A204.1 (cell line): ENCODE measurements at regions not wholly inside any gene's neighbourhood (a gene's known extent, or its start where the extent isn't known, plus 50 kb on each side); places are given as distances from the start of the nearest gene placed in this dataset.

Source experiments
- FAIRE-seq: peaks from 2 replicates; lab custom pipeline; 2012; peaks lifted over from hg19 to GRCh38; lab: Jason Lieb, UNC

- FAIRE-seq, result no peak
Observed at GRCh38 chr6:150712505-150713252, 113.0 kb downstream of the PLEKHG1 start.

DNA sequence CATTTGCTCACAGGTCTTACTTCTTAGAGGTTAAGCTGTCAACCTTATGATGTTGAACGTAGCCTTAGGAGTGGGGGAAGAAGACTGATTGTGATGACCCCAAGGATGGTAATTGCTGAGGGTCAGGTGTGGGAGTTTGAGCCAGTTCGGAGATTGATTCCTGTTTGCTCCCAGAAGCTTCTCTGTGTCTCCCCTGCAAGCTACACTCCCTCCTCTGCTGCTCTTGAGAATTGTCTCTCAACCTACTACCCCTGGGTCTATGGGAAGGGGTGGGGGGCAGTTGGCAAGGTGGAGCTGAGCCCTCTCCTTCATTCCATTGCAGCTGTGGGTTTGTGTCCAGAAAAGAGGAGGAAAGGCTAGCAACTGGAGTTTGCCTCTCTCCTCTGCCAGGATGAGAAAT is 113.8 kb downstream of the PLEKHG1 start:
- no peak for FAIRE-seq

DNA sequence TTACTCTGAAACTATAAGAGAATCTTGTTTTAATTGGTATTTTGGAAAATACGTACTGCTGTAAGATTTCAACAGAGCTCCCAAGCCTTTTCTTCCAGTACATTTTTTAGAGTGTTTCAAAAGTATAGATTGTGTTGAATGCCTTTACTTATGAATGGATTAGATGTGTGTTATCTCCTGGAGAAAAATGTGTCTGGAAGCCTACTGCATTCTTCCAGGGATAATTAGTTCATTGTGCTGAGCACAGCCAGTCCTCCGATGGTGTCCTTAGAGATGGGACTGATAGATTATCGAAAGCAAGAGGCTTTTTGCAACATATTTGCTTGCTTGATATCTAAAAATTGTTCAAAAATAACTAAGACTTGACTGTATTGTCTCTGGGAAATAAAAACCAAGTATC is 114.2 kb downstream of the PLEKHG1 start:
- no peak for FAIRE-seq

DNA sequence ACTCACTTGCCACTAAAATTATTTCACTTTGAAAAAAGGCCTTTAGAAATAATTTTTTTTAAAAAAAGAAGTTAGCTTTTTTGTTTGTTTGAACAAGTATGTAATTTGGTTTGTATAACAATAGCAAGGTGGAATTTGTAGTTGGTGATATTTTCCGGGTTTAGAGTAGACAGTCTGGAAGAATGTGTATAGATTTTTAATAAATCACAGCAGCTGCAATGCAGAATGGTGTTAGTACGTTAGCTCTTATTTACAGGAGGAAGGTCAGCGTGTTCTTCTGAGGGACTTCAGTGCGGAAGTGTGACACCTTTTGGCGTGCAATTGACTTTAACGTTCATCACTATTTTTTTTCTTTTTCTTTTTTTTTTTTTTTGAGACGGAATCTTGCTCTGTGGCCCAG is 115.4 kb downstream of the PLEKHG1 start:
- FAIRE-seq, result no peak

DNA sequence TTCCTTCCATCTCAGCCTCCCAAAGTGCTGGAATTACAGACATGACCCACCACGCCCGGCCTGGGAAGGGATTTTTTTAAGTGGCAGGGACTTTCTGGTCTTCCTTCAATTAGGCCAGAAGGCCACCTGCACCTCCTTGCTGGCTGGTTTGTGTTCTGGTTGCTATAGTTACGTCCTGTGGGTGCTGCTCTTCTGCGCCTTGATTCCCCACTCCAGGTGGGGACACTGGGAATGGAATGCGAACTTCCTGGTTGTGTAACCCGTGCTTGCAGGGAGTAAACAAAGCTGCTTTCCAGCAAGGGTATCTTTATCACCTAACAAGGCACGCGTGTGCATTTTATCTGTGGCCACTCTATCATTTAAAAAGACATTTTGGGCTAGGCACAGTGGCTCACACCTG is 117.7 kb downstream of the PLEKHG1 start:
- FAIRE-seq, result no peak

DNA sequence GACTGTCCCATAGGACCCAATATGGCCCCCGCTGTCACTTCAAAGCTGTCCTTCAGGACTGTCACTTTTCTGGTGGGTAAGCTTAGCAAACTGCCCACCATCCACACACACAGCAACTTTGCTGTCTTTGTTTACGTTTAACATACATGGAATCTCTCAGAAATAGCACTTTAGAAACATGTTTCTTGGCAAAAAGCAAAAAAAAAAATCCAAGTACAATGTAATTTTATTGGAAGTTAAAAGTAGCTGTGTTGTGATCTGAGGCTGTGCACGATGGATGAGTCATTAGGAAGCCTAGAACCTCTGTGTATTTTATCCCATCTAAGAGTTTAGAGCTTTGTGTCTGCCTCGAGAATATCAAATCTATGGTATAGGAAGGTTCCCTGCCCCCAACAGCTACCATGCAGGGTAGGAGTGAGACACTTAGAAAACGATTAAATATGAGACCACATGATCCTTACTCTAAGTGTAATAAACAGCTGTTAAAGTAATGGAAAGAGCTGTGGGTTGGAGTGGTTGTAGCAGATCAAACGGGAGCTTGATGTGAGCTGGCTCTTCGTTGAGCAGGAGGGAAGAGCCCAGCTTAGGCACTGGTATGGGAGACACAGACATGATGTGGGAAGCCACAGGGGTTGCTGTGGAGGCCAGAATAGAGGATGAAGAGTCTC is 119.5 kb downstream of the PLEKHG1 start:
- FAIRE-seq, result no peak

DNA sequence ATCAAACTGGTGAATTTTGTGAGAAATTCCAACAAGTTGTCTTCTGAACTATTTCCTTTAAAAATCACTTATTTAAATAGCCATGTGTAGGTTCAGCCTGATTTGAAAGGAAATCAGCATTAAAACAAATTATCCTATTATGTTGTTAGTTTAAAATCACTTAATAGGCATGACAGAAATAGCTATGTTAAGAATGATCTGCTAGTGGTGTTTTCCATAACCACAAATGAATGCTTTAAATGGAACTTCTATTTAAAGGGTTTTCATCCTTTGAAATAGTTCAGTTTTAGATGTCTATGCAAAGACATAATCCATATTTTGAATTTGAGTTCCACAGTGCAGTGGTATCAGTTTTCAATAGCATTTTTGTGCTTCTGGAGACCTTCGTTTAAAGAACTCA is 120.1 kb downstream of the PLEKHG1 start:
- no peak for FAIRE-seq

- no peak for FAIRE-seq
Observed at GRCh38 chr6:150720774-150721233, 121.1 kb downstream of the PLEKHG1 start.

DNA sequence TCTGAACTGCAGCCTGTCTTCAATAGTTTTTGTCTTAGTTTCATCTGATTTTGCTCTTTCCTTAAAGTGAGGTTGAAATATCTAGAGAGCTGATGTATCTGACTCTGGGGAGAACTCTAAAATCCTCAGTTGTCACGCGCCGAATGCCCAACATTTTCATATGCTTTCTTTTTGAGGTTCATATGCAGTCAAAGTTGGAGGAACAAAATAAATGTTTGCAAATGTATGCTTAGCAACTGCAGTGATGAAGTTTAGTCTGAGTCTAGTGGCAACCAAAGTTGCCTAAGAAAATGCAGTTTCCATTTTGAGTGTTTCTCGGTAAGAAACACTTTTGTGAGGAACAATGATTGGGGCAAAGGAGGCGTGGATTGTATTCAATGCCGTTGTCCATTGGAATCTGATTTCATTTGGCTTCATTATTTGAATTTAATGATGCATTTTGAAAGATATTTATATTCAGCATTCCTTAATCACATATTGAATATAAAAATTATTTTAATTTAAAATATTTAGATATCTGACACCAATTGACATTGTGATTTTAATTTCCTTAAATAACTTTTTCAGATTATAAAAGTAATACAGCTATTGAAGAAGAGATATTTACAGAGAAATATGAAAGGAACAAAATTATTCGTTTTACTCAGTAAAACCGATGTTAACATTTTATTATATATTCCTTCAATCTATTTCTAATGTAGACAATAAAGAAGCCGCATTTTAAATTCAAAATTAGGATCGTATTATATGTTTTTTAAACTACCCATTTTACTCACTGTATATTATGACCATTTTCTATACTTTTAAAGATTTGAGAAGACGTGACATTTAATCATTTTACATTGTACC is 122.0 kb downstream of the PLEKHG1 start:
- FAIRE-seq, result peak; percentile 72

- no peak for FAIRE-seq
Observed at GRCh38 chr6:150722614-150723344, 123.1 kb downstream of the PLEKHG1 start.

DNA sequence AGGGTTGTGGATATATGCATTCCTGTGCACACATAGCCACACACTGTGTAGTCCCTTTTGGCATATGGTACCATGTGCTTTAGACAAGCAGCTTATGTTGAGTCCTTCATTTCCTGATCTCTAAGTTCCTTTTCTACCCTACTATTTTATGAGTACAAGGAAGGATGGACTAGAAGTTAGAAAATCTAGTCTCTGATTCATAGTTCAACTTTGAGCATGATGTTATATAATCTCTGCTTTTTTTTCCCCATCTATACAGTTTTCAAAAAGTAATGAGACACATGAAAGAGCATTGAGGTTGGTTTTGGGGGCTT is 123.6 kb downstream of the PLEKHG1 start:
- FAIRE-seq, result no peak

- no peak for FAIRE-seq
Observed at GRCh38 chr6:150723857-150724256, 124.2 kb downstream of the PLEKHG1 start.

DNA sequence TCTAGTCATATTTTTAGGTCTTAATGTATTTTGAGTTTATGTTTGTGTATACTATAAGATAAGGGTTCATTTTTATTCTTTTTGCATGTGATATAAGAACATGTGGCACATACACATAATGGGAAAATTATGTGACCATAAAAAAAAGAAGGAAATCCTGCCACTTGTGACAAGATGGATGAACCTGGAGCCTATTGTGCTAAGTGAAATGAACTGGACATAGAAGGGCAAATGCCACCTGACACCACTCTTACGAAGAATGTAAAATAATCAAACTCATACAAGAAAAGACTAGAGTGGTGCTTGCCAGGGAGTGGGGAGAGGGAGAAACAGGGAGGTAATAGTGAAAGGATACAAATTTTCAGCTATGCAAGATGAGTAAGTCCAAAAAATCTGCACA is 126.1 kb downstream of the PLEKHG1 start:
- no peak for FAIRE-seq

GRCh38 chr6:150729188-150729748 is 129.6 kb downstream of the PLEKHG1 start:
- no peak for FAIRE-seq

GRCh38 chr6:150730801-150731457 is 131.2 kb downstream of the PLEKHG1 start:
- FAIRE-seq, result no peak

- FAIRE-seq, result no peak
Observed at GRCh38 chr6:150732765-150733539, 132.6 kb upstream of the MTHFD1L start.

- FAIRE-seq, result no peak
Observed at GRCh38 chr6:150733726-150734125, 131.8 kb upstream of the MTHFD1L start.

DNA sequence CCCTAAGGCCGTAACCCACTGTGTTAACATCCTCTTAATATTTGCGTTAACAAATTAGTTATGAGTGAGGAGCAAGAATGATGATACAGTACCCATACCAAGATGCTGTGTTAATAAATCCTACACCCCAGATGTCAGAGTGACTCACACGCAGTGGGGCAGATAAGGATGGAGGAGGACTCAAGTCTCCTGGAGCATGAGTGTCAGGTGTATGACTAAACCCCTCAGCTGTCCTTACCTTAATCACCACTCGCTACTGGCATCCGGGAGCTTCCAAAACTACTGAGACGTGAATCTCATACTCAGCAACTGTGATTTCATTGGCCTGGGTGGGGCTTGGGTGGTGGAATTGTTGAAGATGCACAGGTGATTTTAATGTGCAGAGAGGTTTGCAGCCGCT is 131.3 kb upstream of the MTHFD1L start:
- no peak for FAIRE-seq

GRCh38 chr6:150735341-150735851 is 130.1 kb upstream of the MTHFD1L start:
- FAIRE-seq, result no peak

DNA sequence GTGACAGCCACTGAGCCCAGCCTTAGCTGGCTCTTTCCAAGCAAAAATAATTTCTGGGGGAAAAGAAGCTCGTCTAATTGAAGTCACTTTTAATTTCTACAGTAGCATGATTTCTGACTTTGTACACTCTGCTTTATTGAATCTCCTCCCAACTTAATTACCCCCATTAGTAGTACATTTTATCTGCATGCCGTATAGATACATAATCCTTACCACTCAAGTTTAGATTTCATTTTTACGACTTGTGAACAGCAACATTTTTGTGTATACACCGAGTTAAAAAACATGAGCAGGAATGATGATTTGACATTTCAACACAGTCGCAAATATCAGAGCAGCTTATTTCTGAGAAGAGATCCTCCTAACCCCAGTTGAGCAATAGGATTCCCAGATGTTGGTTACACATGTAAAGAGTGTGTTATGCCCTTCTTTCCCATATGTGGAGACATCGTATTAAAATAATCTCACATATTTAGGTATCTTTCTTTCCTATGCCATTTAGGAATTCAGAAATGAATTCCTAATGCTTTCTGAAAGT is 127.3 kb upstream of the MTHFD1L start:
- FAIRE-seq, result no peak
